ENCODE measurements at regions not wholly inside any gene's neighbourhood (a gene's known extent, or its start where the extent isn't known, plus 50 kb on each side); places are given as distances from the start of the nearest gene placed in this dataset.

- BruUV-seq (replicated peaks) = no TSS peak
- Histone ChIP-seq H3K4me2 (ENCODE audit: insufficient read depth, low read length) (no peak overlapping the region), H3K36me3 (ENCODE audit: control insufficient read depth, insufficient read depth, low read length) (no peaks in the 10 kb centered on the region), H3K9me3 (replicated peaks; ENCODE audit: control insufficient read depth, insufficient read depth, low read depth, low read length) (no peaks in the 10 kb centered on the region), H3K4me3 (no peak overlapping the region), H3K9ac (ENCODE audit: insufficient read depth in 1 of 2, low read depth in 2 of 2, low read length in 2 of 2) (no peak overlapping the region), H3K27me3 (ENCODE audit: control insufficient read depth in 2 of 2, insufficient read depth in 2 of 2, low read length in 2 of 2) (no peaks in the 10 kb centered on the region), H2AFZ (ENCODE audit: low read depth, low read length) (no peak overlapping the region), H3K79me2 (ENCODE audit: control insufficient read depth, insufficient read depth, low read length) (no peaks in the 10 kb centered on the region), H4K20me1 (replicated peaks; ENCODE audit: control insufficient read depth, insufficient read depth, low read length) (no peaks in the 10 kb centered on the region), H3K27ac (ENCODE audit: extremely low read depth, low read depth, low read length) (no peak overlapping the region), H3K9me1 (ENCODE audit: control insufficient read depth, insufficient read depth, low read length) (no peaks in the 10 kb centered on the region), H3K4me1 (replicated peaks in 1 of 2; ENCODE audit: control insufficient read depth in 2 of 2, insufficient read depth in 2 of 2, low read length in 2 of 2) (no peaks in the 10 kb centered on the region)
- no peak for DNase-seq (ENCODE audit: extremely low read depth in 1 of 4, low spot score in 3 of 4)
- intact Hi-C loops (cut with micrococcal nuclease) (no loop called here), in situ Hi-C loops (cut with MboI) (no loop called here)
- POLR2A ChIA-PET = no interaction called here
- no peak for ATAC-seq
- no peak for FAIRE-seq
- CTCF ChIA-PET (ENCODE audit: low intra/inter-chr PET ratio) = no interaction called here
- TF ChIP-seq CCAR2 (IDR thresholded peaks at IDR 0.05; ENCODE audit: low read depth, low read length) = no peak
- no peak for TF ChIP-seq ZNF511 (CRISPR knock-in tag; IDR thresholded peaks at IDR 0.05)
- TF ChIP-seq KLF1 (tag; IDR thresholded peaks at IDR 0.05) = no peak
- TF ChIP-seq SRSF9 (IDR thresholded peaks at IDR 0.05; ENCODE audit: borderline replicate concordance, low read depth, low read length) = no peak
- TF ChIP-seq SMC3 (conservative IDR thresholded peaks at IDR 0.05; ENCODE audit: insufficient read depth, low read depth, low read length) = no peak
- TF ChIP-seq NKRF (IDR thresholded peaks at IDR 0.05; ENCODE audit: borderline replicate concordance) = no peak
- TF ChIP-seq ZNF282 (CRISPR knock-in tag; IDR thresholded peaks at IDR 0.05) = no peak
- TF ChIP-seq PRMT5 (CRISPR knock-in tag; IDR thresholded peaks at IDR 0.05) = no peak
- TF ChIP-seq KLF16 (IDR thresholded peaks at IDR 0.05) = no peak
- TF ChIP-seq HMG20B (CRISPR knock-in tag; IDR thresholded peaks at IDR 0.05) = no peak
- no peak for TF ChIP-seq PHTF2 (CRISPR knock-in tag; IDR thresholded peaks at IDR 0.05)
- TF ChIP-seq CREB3L1 (IDR thresholded peaks at IDR 0.05; ENCODE audit: borderline replicate concordance, low read depth) = no peak
- no peak for TF ChIP-seq HNRNPK (IDR thresholded peaks at IDR 0.05; ENCODE audit: low read depth, low read length, poor library complexity, severe bottlenecking)
- TF ChIP-seq MYNN (IDR thresholded peaks at IDR 0.05) = no peak
- no peak for TF ChIP-seq MYNN (CRISPR knock-in tag; IDR thresholded peaks at IDR 0.05)
Measured at GRCh38 chr9:31585158-31585557, 799.3 kb upstream of the ACO1 start.

All from K562 (cell line).